GM23338 (cell line): ENCODE measurements at regions not wholly inside any gene's neighbourhood (a gene's known extent, or its start where the extent isn't known, plus 50 kb on each side); places are given as distances from the start of the nearest gene placed in this dataset.
A peak's percentile ranks its signal among the peaks of the same experiment; 100 is the strongest.

Source experiments
- ATAC-seq: fragments of 200-7000 bp; cut with Tn5 transposase; 3 replicates; pipeline ENCODE4 v1.9.1; 2020
- DNase-seq: peaks from one replicate; pipeline ENCODE4 v3.0.0-alpha.2; 2015; ENCODE audit warnings: low spot score
- H2AFZ ChIP-seq: fragments of 200-600 bp; sonication (generic); 2 replicates; pipeline ENCODE4 v1.8.0; 2016; ENCODE audit warnings: antibody characterized with exemption, mild to moderate bottlenecking, moderate library complexity
- H3F3A ChIP-seq: fragments of 200-600 bp; sonication (generic); replicated peaks from 2 replicates; pipeline ENCODE4 v1.8.0; 2017; ENCODE audit warnings: antibody characterized with exemption, mixed run types, low read depth
- H3K27ac ChIP-seq: fragments of 200-600 bp; sonication (generic); 2 replicates; pipeline ENCODE4 v1.6.1; 2016; ENCODE audit warnings: low read depth
- H3K27me3 ChIP-seq: fragments of 200-600 bp; sonication (generic); 2 replicates; pipeline ENCODE4 v1.8.0; 2016; ENCODE audit warnings: mild to moderate bottlenecking, mixed run types, moderate library complexity; ENCODE audit not compliant: insufficient read depth
- H3K36me3 ChIP-seq: fragments of 200-600 bp; sonication (generic); 2 replicates; pipeline ENCODE4 v1.8.0; 2016; ENCODE audit warnings: mild to moderate bottlenecking; ENCODE audit not compliant: insufficient read depth
- H3K4me1 ChIP-seq: fragments of 200-600 bp; sonication (generic); 2 replicates; pipeline ENCODE4 v1.8.0; 2016; ENCODE audit warnings: mild to moderate bottlenecking, moderate library complexity; ENCODE audit not compliant: insufficient read depth
- H3K4me2 ChIP-seq: fragments of 200-600 bp; sonication (generic); 2 replicates; pipeline ENCODE4 v1.7.1; 2017; ENCODE audit warnings: mixed run types
- H3K4me3 ChIP-seq: fragments of 200-600 bp; sonication (generic); 2 replicates; pipeline ENCODE4 v1.6.1; 2016; ENCODE audit warnings: mixed run types
- H3K79me2 ChIP-seq: fragments of 200-600 bp; sonication (generic); replicated peaks from 2 replicates; pipeline ENCODE4 v1.8.0; 2017; ENCODE audit warnings: mild to moderate bottlenecking; ENCODE audit not compliant: insufficient read depth
- H3K9me2 ChIP-seq: fragments of 200-600 bp; sonication (generic); 2 replicates; pipeline ENCODE4 v1.8.0; 2017; ENCODE audit not compliant: insufficient read depth
- H4K20me1 ChIP-seq: fragments of 200-600 bp; sonication (generic); replicated peaks from 2 replicates; pipeline ENCODE4 v1.8.0; 2017; ENCODE audit warnings: mild to moderate bottlenecking; ENCODE audit not compliant: insufficient read depth
- H3K27ac Mint-ChIP-seq: 2 replicates; pipeline ENCODE4 v1.8.0; 2020; ENCODE audit warnings: inconsistent platforms, mild to moderate bottlenecking, moderate library complexity, mixed read lengths
- H3K27me3 Mint-ChIP-seq: 3 replicates; pipeline ENCODE4 v1.8.0; 2022; ENCODE audit warnings: low read depth, mild to moderate bottlenecking, moderate library complexity, mixed read lengths, inconsistent platforms; ENCODE audit not compliant: insufficient read depth, poor library complexity
- H3K36me3 Mint-ChIP-seq: 3 replicates; pipeline ENCODE4 v1.8.0; 2021; ENCODE audit warnings: low read depth, mild to moderate bottlenecking, inconsistent platforms, moderate library complexity, mixed read lengths
- H3K4me1 Mint-ChIP-seq: 3 replicates; pipeline ENCODE4 v1.8.0; 2020; ENCODE audit warnings: mild to moderate bottlenecking, inconsistent platforms, mixed read lengths
- H3K4me3 Mint-ChIP-seq: 3 replicates; pipeline ENCODE4 v1.8.0; 2021; ENCODE audit warnings: moderate library complexity, mild to moderate bottlenecking, inconsistent platforms, mixed read lengths
- H3K9me3 Mint-ChIP-seq: 3 replicates; pipeline ENCODE4 v1.8.0; 2020; ENCODE audit warnings: moderate library complexity, mild to moderate bottlenecking, inconsistent platforms, mixed read lengths
- CTCF ChIP-seq, 2 experiments: fragments of 200-600 bp in 1 of 2; sonication (generic) in 1 of 2; conservative IDR thresholded peaks; 2 replicates each; pipeline versions ENCODE4 v1.5.1 to v1.6.1; 2016 to 2017; ENCODE audit warnings: antibody characterized with exemption in 2 of 2, low read depth in 2 of 2, mild to moderate bottlenecking in 2 of 2, moderate library complexity in 1 of 2
- EZH2phosphoT487 ChIP-seq: fragments of 200-600 bp; sonication (generic); IDR thresholded peaks from one replicate; pipeline ENCODE4 v1.8.1; 2018; ENCODE audit warnings: antibody characterized with exemption; ENCODE audit not compliant: unreplicated experiment
- JUNB ChIP-seq: IDR thresholded peaks from one replicate; pipeline ENCODE4 v1.6.1; 2016; ENCODE audit warnings: antibody characterized with exemption; ENCODE audit not compliant: unreplicated experiment
- NANOG ChIP-seq: IDR thresholded peaks from 2 replicates; pipeline ENCODE4 v1.6.1; 2016; ENCODE audit warnings: antibody characterized with exemption, borderline replicate concordance
- POLR2AphosphoS5 ChIP-seq: IDR thresholded peaks from 2 replicates; pipeline ENCODE4 v1.6.1; 2016; ENCODE audit warnings: antibody characterized with exemption, low read depth
- ZNF114 ChIP-seq: fragments of 250-450 bp; sonication (Bioruptor Pico); IDR thresholded peaks from 2 replicates; pipeline ENCODE4 v1.5.0; 2020; ENCODE audit warnings: mild to moderate bottlenecking, moderate library complexity
- ZNF331 ChIP-seq: fragments of 250-450 bp; sonication (Bioruptor Pico); IDR thresholded peaks from 2 replicates; pipeline ENCODE4 v1.5.0; 2020; ENCODE audit warnings: low read depth, mild to moderate bottlenecking, moderate library complexity
- TF ChIP-seq, protein P1 (sequence below): IDR thresholded peaks from one replicate; pipeline ENCODE4 v1.6.1; 2018; ENCODE audit warnings: antibody characterized with exemption; ENCODE audit not compliant: unreplicated experiment

- Mint-ChIP-seq H3K36me3 (peaks cover 10% of the 10 kb centered on the region; the same call in 2 of the 3 replicates), H3K4me3 (no peak overlapping the region), H3K9me3 (peaks cover 42% of the 10 kb centered on the region), H3K4me1 (no peaks in the 10 kb centered on the region), H3K27ac (no peak overlapping the region), H3K27me3 (peaks cover 3% of the 10 kb centered on the region)
- H3K4me2 ChIP-seq, result no peak overlapping the region
- DNase-seq (peak; percentile 36), ATAC-seq (no peak)
- H3K27ac ChIP-seq, result no peak overlapping the region
- H4K20me1 ChIP-seq, result no peaks in the 10 kb centered on the region
- TF ChIP-seq, protein P1, sequence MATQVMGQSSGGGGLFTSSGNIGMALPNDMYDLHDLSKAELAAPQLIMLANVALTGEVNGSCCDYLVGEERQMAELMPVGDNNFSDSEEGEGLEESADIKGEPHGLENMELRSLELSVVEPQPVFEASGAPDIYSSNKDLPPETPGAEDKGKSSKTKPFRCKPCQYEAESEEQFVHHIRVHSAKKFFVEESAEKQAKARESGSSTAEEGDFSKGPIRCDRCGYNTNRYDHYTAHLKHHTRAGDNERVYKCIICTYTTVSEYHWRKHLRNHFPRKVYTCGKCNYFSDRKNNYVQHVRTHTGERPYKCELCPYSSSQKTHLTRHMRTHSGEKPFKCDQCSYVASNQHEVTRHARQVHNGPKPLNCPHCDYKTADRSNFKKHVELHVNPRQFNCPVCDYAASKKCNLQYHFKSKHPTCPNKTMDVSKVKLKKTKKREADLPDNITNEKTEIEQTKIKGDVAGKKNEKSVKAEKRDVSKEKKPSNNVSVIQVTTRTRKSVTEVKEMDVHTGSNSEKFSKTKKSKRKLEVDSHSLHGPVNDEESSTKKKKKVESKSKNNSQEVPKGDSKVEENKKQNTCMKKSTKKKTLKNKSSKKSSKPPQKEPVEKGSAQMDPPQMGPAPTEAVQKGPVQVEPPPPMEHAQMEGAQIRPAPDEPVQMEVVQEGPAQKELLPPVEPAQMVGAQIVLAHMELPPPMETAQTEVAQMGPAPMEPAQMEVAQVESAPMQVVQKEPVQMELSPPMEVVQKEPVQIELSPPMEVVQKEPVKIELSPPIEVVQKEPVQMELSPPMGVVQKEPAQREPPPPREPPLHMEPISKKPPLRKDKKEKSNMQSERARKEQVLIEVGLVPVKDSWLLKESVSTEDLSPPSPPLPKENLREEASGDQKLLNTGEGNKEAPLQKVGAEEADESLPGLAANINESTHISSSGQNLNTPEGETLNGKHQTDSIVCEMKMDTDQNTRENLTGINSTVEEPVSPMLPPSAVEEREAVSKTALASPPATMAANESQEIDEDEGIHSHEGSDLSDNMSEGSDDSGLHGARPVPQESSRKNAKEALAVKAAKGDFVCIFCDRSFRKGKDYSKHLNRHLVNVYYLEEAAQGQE, result no peak
- TF ChIP-seq NANOG (no peak), EZH2phosphoT487 (no peak), ZNF331 (CRISPR knock-in tag) (no peak), ZNF114 (CRISPR knock-in tag) (no peak), CTCF (conservative IDR thresholded peaks at IDR 0.05; ENCODE audit: low read depth in 2 of 2) (peak; percentile 40 to 47), POLR2AphosphoS5 (no peak)
- H3K36me3 ChIP-seq, result no peaks in the 10 kb centered on the region
- no peaks in the 10 kb centered on the region for H3K79me2 ChIP-seq
- no peaks in the 10 kb centered on the region for H3K9me2 ChIP-seq
- H2AFZ ChIP-seq, result no peak overlapping the region
- H3F3A ChIP-seq, result no peaks in the 10 kb centered on the region
- H3K27me3 ChIP-seq, result no peaks in the 10 kb centered on the region
- no peak overlapping the region for H3K4me3 ChIP-seq
- no peaks in the 10 kb centered on the region for H3K4me1 ChIP-seq
Measured at GRCh38 chr11:41845066-41845465, 385.6 kb upstream of the LRRC4C start.

- no peak for DNase-seq
- no peaks in the 10 kb centered on the region for H3K27me3 ChIP-seq
- ATAC-seq, result no peak
- TF ChIP-seq ZNF114 (CRISPR knock-in tag) (no peak), ZNF331 (CRISPR knock-in tag) (no peak), JUNB (no peak), POLR2AphosphoS5 (no peak)
- TF ChIP-seq, protein P1, result no peak
Measured at GRCh38 chr11:41848349-41848748, 388.9 kb upstream of the LRRC4C start.

More at GRCh38 chr11:41848349-41848748, 388.9 kb upstream of the LRRC4C start:
- Mint-ChIP-seq H3K4me3 (no peak overlapping the region), H3K27me3 (no peaks in the 10 kb centered on the region), H3K4me1 (peaks cover 6% of the 10 kb centered on the region; the same call in 2 of the 3 replicates), H3K27ac (no peak overlapping the region), H3K36me3 (no peaks in the 10 kb centered on the region; the same call in 2 of the 3 replicates), H3K9me3 (peaks cover 36% of the 10 kb centered on the region; the same call in 2 of the 3 replicates)
- H3K36me3 ChIP-seq, result no peaks in the 10 kb centered on the region
- no peak overlapping the region for H3K27ac ChIP-seq
- no peaks in the 10 kb centered on the region for H3K79me2 ChIP-seq
- H3K9me2 ChIP-seq, result no peaks in the 10 kb centered on the region
- H4K20me1 ChIP-seq, result no peaks in the 10 kb centered on the region
- no peak overlapping the region for H2AFZ ChIP-seq
- H3F3A ChIP-seq, result no peaks in the 10 kb centered on the region
- H3K4me3 ChIP-seq, result no peak overlapping the region
- no peak overlapping the region for H3K4me2 ChIP-seq
- H3K4me1 ChIP-seq, result peaks cover 6% of the 10 kb centered on the region
